ENCODE measurements at regions not wholly inside any gene's neighbourhood (a gene's known extent, or its start where the extent isn't known, plus 50 kb on each side); places are given as distances from the start of the nearest gene placed in this dataset.
A peak's percentile ranks its signal among the peaks of the same experiment; 100 is the strongest.

DNA sequence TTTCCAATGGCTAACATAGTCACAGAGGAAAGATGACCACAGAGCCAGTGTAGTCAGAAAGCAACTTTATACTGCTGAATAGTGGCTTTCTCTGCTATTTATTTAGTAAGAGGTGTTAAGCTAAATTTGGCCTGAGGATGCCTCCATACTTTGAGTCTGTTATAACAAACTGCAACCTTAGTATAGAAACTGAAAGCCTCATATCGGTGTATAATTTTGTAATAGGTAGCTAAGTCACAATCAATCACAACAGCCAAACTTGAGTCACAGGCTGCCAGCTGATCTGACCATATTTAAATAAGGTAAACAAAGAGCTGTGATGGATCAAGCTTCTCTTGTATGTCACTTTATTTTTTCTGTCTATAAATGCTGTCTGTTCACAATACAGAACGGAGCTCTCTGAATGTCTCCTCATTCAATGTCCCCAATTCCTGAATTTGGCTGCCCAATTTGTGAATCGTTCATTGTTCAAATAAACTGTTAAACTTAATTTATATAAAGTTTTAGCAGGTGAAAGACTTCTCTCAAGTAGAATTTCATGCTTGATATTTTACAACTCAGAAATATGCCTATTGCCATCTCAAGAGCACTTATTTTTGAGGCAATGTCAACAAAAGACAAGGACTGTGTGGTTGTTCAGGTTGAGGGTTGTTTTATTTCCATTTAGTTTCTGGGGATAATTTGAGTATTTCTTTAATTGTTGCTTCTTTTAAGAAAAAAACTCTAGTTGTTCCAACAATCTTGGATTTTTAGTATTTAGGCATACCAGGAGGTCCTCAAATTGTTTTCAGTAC, 339.7 kb upstream of the B3GALT2 start:
- DNase-seq (ENCODE audit: low read depth in 2 of 3, low spot score in 2 of 3) = no peak

DNA sequence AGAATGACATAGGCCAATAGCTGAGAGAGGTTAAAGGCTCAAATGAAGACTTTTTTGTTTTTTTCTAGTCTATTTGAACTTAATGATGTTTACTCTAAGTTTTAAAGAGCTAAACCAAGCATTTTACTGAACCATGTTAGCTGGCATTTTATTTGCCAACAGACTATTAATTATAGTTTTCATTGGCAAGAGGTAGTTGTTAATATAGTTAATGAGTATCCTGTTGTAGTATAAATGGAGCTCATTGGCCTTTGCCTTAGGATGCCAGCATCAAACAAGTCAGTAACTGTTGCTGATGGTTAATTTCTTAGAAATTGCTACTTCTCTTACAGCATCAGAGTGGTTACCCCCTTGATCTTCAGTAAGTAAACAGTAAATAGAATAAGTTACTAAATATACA, 339.0 kb upstream of the B3GALT2 start:
- no peak for DNase-seq (ENCODE audit: low read depth in 2 of 3, low spot score in 2 of 3)

DNA sequence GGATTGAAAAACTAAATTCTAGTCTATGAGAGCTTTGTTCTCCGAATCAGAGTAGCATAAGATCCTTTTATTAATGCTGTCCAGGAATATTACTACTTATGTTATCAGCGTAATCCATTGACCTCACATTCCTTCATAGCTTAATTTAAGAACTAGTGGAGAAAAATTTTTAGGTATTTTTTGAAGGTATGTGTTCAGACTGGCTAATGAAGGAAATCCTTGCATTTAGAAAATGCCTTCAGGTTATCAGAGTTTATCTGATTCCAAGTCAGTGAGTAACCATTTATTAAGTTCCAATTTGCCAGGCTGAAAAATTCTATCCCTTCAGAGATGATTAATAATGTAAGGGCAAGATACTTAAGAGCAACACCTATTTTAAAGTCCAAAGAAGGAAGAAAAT, 338.2 kb upstream of the B3GALT2 start:
- no peak for DNase-seq (ENCODE audit: low read depth in 2 of 3, low spot score in 2 of 3)

DNA sequence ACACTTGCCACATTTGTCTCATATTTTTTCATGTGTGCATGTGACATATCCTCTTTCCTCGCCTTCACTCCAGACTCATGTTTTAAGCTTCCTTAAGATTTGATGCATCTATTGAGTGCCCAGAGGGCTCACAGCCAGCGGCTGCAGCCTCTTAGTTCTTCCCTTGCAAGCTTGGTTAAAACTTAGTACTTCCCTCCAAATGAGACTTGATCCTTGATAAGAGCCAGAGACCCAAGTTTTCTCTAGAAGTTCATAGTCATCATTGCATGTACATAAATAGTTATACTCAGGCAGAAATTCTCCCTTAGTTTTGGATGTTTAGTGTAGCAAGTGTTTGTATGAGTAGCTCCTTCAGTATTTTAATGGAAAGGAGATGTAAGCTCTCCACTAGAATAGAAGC, 337.6 kb upstream of the B3GALT2 start:
- no peak for DNase-seq (ENCODE audit: low read depth in 2 of 3, low spot score in 2 of 3)

DNA sequence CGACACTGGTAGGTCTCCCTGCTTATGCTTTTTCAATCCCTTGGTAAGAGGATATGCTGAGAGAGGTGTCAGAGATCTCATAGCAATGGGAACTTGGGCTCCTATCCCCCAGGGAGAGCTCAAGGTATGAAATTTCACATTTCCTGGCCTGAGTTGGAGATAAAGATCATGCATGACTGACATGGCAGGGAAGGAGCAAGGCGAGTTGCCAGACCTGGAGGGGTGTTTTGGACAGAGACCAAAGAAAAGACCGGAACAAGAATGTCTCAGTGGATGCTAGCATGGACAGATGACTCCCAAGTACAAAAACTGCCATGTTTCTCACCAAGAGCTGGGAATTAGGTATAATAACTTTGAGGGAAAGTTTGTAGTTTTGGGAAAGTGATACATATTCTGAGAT, 334.1 kb upstream of the B3GALT2 start:
- DNase-seq (ENCODE audit: low read depth in 2 of 3, low spot score in 2 of 3) = no peak

DNA sequence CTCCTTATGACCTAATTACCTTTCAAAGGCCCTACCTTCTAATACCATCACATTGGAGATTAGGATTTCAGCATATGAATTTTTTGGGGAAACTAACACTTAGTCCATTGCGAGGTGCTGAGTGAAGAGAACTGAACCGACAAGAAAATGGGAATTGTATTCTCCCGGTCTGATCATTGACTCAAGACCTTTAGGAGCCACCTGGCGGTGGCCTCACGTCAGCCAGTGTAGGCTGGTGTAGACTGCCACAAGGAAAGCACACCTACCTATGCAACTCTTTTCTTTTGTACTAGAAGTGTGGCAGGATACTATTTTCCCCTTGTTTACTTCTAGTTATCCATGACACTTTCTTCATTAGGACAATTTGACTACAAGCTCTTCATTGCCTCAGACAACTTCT, 333.5 kb upstream of the B3GALT2 start:
- DNase-seq (ENCODE audit: low read depth in 2 of 3, low spot score in 2 of 3) = no peak

DNA sequence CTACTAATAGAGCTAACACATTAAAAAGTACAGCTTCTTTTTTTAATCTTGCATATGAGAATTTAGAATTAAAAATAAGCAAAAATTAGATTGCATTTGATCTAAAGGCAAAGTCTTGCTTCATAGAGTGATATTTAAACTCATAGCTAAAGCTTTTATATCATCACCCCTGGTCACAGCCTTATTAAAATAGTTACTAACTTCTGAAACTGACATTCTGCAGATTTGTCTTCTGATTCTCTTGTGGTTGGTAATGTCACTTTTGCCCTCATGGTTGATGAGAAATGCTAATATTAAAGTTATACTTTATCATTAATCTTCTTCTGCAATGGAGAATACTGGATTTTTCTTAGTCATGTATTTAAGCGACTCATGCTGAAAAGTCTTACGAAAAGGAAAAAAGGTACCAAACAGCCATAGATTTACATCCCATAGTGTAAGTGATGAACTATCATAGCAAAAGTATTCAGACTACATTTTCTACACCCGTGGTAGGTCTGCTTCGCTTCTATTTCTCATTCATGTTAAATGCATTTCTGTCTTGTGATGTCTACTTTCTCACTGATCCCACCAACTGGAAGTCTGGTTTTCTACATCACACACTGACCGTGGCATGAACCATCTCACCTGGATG, 330.5 kb upstream of the B3GALT2 start:
- no peak for DNase-seq (ENCODE audit: low read depth in 2 of 3, low spot score in 2 of 3)

DNA sequence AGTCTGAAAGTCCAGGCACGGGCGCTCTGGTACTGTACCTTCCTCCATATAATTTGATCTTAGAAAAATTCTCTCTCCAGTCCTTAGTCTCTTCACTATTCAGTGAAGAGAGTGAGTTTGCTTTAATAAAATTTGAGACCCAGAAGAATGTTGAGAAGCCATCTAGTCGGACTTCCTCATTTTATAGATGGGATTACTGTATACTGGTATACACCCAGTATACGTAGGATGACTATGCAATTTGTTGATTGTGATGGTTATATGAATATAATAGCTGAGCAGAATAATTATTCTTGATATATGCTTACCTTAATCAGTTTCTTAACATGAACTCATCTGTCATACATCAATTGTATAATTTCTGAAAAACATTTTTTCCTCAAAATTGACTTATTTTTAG, 328.0 kb upstream of the B3GALT2 start:
- DNase-seq (ENCODE audit: low read depth in 2 of 3, low spot score in 2 of 3) = peak in 1 of 3 donors; percentile 10

DNA sequence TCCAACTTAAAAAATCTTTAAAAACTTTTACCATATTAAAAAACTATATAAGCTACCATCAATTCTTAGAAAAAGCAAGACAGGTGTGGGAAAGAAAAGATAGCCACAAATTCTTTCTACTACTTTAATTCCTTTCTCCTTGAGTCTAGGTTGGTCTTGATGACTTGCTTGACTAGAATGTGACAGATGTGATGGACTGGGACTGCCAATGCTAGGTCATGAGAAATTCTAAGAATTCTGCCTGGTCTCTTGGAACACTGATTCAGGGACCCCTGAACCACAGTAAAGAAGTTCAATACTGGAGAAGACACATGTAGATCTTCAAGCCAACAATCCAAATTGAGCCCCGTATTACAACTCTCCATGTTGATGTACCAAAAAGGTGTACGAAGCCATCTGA, 326.6 kb upstream of the B3GALT2 start:
- DNase-seq (ENCODE audit: low read depth in 2 of 3, low spot score in 2 of 3) = no peak

DNA sequence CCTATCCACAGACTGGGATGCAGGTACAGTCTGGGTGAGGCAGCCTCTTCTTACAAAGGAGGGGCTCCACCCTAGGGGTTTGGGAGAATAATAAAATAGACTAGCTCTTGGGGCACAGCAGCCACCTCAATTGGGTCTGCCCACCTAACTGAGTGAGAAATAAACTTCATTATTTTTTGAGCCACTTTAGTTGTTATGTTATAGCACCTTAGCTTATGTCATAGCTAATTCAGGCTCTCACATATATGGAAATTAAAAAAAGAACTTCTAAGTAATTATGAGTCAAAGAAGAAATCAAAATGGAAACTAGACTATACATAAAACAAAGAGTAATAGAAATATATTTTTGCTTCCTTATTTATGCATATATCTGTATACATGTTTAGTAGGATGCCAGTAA, 318.5 kb upstream of the B3GALT2 start:
- no peak for DNase-seq (ENCODE audit: low read depth in 2 of 3, low spot score in 2 of 3)

DNA sequence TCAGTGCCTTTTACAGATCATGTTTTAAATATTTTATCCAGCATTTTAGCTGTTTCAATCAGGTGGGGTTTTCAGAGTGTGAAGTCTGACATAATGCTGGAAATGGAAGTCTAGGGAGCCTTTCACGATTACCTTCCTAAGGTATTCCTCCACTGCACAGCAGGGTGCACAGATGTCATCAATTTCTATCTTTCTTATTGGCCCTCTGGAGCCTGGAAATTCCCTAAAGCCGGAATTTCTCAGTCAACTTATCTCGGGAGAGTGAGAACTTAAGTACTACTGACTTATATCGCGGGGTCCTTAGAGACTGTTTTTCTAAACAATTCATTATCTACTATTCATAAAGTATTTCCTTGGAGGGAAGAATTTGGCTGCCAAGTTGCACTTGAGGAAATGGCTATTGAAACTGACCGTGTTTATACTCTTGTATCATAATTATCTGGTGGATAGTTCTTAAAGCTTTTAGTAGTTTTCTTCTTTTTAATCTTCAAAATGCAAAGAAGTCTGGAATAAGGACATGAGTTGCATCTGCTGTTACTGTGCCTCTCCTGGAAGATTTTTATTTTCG, 311.8 kb upstream of the B3GALT2 start:
- DNase-seq (ENCODE audit: low read depth in 2 of 3, low spot score in 2 of 3) = no peak

DNA sequence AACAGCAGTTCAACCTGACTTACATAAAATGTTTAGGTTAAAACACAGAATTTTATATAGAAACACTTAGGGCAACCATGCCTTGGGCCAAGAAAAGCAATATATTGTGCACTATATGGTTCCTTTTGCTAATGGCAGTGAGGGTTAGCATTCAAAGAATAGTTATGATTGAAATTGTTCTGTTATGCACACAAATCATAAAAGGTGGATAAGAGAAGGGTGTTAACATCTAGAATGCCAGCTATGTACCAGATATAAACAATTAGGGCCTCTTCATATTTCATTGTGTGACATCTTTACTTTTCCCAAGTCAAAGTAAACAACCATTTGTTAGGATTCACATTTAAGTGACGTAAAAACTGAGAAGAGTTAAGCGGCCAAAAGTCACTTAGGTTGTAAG, 308.0 kb upstream of the B3GALT2 start:
- no peak for DNase-seq (ENCODE audit: low read depth in 2 of 3, low spot score in 2 of 3)

DNA sequence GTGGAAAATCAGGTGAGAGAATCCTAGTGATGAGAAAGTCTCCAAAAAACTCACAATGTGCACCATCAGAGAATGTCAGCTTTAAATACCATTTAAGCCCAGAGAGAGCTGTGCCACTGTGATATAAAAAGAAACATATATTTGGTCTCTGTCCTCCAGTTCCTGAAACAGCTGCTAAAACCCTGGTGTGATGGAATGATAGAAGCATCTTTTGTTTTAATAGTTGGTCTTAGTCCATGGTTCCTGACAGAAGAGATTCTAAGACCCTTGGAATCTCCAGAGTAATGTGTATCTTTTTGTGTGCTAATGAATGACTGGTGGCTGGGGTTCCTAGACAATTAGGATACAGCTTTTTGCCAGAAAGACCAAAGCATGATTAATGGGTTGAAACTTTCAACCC, 302.8 kb upstream of the B3GALT2 start:
- no peak for DNase-seq (ENCODE audit: low read depth in 2 of 3, low spot score in 2 of 3)

DNA sequence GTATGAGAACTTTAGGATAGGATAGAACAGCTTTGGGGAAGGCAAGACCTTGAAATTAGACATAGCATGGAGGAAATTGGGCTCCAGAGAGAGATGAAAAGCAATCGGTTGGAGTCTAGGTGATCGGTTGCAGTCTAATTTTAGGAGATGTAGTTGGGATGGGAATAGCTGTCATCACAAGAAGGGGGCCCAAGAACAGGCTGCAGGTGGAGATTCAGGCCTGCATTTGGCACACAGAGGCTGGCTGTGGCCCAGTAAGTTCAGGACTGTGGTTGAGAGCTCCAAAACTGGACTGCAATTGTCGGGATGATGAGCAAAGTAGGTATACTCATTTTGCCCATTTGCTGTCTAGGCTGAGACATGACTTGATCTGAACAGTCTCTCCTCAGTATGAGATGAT, 301.3 kb upstream of the B3GALT2 start:
- DNase-seq (ENCODE audit: low read depth in 2 of 3, low spot score in 2 of 3) = no peak

DNA sequence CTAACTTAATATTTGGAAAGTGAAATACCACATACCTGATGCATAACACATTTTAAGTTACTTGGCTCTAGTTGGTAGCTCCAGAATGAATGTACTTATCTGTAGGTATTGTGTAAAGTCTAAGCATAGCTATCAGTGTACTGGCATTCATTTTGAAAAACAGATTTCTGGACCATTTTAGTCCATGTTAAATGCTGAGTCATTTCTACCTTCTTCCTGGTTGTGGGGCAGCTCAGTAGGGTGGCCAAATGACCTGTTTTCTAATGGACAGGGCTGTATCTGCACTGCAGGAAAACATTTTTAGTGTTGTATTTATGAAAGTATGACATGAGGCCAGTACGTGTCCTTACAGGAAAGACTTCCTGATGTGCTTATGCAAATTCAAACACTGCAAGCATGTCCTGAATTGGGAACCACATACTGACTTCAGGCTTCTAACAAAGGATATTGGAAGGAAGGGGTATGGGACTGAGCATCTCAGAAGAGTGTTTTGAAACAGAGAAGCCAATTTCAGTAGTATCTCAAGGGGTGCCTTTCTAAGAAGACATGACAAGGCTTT, 300.3 kb upstream of the B3GALT2 start:
- no peak for DNase-seq (ENCODE audit: low read depth in 2 of 3, low spot score in 2 of 3)

DNA sequence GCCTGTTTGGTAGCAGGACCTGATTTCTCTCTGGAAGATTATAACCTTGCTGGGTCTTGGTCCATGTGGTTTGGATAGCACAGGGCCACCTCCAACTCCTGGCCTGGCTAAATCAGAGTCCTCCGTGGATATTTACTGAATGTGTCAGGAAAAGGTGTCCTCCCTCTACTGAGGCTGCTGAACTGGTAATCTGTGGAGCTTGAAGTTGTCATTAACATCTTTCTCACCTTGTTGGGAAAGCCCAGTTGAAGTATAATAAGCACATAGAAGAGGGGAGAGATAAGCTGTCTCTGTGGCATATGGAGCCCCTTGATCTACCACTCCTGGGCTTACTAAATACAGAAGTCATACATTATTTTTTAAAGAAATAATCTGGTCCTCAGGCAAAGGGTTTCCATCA, 294.3 kb upstream of the B3GALT2 start:
- no peak for DNase-seq (ENCODE audit: low read depth in 2 of 3, low spot score in 2 of 3)

DNA sequence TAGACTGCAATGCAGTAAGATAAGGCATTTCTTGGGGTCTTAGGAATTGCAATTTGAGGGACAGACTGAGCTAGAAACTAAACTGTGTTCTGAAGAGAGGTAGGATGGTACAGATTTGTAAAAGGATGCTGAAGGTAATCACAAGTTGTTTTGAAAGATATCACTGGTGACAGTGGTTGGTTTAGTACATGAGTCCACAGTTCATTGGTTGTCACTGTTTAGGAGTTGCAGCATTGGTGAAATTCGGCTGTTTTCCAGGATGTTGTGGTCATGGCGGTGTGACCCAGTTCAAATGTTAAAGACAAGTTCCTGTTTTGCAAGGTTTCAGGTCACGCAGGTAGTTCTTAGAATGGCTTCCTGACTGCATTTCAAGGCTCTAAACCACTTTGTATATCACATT, 292.8 kb upstream of the B3GALT2 start:
- peak; percentile 34 to 67 (median 65) for DNase-seq (ENCODE audit: low read depth in 2 of 3, low spot score in 2 of 3)

DNA sequence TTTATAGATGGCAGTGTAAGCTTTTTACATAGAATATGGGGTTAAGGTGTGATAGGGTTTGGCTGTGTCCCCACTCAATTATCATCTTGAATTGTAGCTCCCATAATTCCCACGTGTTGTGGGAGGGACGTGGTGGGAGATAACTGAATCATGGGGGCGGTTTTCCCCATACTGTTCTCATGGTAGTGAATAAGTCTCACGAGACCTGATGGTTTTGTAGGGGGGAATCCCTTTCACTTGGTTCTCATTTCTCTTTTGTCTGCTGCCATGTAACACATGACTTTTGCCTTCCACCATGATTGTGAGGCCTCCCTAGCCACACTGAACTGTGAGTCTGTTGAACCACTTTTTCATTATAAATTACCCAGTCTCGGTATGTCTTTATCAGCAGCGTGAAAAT, 290.3 kb upstream of the B3GALT2 start:
- DNase-seq (ENCODE audit: low read depth in 2 of 3, low spot score in 2 of 3) = no peak

DNA sequence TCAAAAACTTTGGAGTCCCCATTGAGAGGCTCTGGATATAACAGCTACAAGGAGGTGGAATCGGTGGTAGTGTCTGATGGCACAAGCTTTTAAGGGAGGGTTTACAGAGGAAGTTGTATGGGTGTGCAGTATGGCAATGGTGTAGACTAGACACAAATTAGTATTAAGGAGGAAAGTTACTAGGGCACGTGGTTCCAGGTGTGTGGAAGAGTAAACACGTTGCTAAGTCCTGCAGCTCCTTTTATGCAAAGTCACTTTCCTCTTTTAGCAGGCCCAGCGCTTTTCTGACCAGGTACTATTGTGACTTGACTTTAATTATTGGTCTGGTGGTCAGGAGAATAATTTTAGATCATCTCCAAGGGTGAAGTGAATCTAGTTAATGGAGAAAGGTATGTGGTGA, 287.5 kb upstream of the B3GALT2 start:
- DNase-seq (ENCODE audit: low read depth in 2 of 3, low spot score in 2 of 3) = no peak

DNA sequence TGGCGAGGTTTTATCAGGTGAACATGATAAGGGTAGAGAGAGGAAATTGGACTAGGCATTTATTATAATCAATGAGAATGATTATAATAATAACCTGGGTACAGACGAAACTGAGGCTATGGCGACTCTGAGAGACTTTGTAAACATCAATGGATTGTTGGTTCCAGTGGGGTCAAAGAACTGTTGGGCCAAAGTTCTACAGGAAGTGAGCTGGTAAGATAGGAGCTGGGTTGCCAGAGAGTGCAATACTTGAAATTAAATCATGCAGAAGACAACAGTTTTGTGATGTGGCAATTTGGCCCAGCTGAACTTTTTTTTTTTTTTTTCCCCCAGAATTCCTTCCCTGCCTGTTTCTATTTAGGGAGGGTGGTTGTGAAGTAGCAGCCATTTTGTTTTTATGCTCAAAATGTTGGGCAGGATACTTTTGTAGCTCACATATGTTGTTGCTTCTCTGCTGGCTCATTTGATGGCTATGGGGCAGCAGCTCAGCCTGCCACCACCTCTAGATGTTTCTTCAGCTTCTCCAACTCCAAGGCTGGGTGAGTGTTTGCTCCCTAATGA, 286.5 kb upstream of the B3GALT2 start:
- DNase-seq (ENCODE audit: low read depth in 2 of 3, low spot score in 2 of 3) = no peak

DNA sequence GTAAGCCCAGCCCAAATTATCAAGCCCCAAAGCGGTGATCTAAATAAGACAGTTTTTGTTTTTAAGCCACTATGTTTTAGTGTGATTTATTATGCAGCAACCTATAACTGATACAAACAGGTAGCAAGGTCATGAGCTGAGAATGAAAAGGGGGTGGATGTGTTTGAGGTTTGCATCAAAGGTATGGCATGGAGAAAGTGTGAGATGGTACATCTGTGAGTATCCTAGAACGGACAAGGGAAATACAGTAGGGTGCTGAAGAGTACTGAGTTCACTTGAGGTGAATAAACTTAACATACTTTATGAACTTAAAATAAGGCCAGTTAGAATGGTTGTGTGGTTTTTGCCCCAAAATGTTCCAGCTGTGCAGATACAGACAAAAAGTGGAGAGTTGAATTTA, 286.0 kb upstream of the B3GALT2 start:
- DNase-seq (ENCODE audit: low read depth in 2 of 3, low spot score in 2 of 3) = no peak

DNA sequence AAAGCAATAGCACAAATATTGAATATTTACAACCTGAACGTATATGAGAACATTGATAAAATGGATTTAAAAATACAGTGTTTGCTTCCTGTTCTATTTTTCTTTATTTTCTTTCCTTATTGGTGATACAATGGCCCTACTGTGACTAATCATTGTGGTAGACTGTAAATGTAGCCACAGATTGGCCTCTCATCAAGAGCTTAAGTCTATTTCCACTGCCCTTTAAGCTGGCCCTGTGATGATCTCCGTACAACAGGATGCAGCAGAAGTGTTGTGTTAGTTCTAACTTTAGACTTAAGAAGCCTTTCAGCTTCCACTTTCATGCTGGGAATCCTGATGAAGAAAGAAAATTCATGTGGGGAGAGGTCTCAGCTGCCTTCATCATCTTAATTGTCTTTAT, 285.6 kb upstream of the B3GALT2 start:
- no peak for DNase-seq (ENCODE audit: low read depth in 2 of 3, low spot score in 2 of 3)

All from hematopoietic multipotent progenitor cell (in vitro differentiated cells).